Effector CD4-positive, alpha-beta T cell (primary cell): ENCODE measurements at regions not wholly inside any gene's neighbourhood (a gene's known extent, or its start where the extent isn't known, plus 50 kb on each side); places are given as distances from the start of the nearest gene placed in this dataset.

ENCODE experiments used
- DNase-seq: peaks from one replicate; pipeline ENCODE4 v3.0.0-alpha.2; 2020

DNA sequence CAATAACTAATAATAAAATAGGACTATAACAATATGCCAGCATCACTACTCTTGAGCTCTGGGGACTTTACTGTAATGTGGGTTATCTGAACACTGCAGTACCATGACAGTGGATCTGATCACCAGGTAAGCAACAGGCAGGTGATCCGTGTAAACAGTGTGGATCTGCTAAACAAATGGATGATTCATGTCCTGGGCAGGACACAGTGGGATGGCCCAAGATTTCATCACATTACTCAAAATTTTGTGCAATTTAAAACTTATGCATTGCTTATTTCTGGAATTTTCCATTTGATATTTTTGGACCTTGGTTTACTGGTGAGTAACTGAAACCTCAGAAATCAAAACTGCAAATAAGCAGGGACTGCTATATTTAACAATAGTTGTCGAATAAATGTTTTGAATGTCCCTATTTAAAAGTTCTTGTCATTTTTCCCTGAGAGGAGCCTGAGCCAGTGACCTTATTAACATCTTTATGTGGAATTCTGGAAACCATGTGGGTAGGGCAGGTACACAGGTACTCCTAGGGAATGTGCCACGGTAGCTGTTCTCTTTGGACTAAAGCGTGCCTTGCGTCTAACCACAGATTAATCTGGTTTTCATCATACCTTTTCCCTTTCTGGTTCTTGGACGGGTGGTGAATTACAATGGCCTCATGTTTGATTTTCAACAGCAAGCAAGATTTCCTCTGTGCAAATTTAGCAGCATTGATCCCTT lies 214.5 kb upstream of the SASH1 start:
- no peak for DNase-seq

DNA sequence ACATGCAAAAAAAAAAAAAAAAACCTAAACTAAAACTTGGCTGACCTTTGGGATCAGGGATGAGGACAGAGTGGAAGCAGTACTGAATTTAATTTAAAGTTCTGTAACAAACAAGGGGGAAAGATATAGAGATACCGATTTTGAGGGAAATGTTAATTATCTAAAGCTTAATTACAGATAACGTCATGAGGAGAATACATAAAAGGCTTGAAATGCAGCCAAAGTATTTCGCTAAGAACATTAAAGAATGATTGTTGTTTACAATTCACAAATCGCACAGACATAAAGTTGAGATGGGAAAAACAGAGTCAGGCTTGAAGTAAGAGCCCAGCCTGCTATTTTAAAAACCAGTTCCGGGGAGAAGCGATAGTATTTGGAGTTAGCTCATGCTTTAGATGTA lies 208.0 kb upstream of the SASH1 start:
- no peak for DNase-seq

DNA sequence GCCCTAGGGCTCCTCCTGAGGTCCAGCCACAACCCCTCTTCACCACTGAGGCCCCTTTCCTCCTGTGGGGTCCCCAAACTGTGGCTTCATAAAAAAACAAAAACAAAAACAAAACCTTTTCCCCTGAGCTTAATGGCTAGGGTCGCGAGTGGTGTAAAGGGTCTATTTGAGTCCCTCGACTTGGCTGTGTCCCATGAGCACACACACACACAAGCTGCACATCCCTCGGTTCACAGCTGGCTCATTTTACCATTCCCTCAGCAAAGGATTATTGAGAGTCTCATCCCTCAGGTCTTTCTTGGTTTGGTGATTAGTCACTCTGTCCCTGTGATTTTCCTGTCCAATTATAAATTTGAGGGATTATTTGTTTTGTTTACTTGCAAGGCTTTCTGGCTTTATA lies 206.1 kb upstream of the SASH1 start:
- no peak for DNase-seq

DNA sequence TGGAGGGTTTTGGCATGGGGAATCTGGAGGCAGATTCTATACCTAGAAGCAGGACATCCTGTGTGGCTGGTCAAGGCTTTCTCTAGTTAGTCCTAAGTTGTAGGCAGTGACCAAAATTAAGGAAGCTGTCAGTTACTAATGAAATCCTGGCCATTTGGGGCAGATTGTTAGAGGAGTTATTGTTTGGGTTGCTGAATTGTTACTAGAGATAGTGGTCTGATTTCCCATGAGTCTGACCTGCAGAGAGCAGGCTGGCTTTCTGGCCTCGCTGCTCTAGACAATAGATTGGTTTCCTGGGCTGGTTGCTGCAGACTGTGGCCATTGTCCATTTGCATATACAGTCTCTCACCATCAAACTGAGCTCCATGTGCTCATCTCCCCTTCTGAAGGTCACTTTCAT lies 205.0 kb upstream of the SASH1 start:
- no peak for DNase-seq

DNA sequence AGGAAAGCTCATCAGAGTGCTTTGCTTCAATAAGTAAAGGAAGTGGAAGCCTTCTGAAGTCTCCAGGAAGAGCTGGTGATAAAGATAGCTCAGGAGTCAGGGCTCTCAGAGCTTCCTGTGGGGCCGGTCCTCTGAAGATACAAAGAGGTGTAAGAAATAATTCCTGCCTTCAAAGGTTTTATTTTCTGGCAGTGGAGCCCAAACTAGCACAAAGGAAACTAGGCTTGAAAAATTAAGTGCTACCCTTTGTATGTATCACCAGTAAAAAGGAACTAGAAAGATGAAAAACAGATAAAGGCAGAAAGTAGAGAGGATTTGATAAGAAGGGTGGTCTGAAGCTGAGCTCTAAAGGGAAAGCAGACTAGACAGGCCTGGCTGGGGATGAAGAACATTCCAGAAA lies 204.1 kb upstream of the SASH1 start:
- DNase-seq, result no peak

DNA sequence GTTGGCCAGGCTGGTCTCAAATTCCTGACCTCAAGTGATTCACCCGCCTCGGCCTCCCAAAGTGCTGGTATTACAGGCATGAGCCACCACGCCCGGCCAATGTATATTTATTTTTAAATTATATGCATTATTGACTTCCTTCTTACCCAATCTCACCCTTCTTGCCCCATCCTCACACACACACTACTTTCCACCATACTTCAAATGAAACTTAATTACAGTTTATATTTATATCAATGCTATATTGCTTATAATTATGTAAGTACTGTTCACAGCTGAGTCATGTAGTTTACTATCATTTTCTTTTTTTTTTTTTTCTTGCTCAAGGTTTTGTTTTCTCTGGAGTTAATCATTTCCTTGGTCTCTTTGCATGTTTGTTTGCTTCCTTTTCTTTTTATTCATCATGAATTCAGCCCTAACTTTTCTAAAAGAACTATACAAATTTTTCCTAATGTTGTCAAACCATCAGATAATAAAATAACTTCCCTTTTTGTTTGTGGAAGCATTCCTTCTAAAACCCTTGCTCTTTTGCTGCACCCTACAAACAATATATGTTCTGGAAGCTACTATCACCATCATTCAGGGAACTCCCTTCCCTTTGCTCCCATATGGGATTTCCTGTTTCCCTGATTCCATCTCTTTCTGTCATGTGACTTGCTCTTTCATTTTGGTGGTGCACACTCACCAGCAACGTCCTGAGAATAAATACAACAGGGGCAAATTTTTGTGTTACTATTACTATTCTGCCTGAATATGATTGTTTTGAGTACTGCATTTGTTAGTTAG lies 201.7 kb upstream of the SASH1 start:
- DNase-seq, result no peak

DNA sequence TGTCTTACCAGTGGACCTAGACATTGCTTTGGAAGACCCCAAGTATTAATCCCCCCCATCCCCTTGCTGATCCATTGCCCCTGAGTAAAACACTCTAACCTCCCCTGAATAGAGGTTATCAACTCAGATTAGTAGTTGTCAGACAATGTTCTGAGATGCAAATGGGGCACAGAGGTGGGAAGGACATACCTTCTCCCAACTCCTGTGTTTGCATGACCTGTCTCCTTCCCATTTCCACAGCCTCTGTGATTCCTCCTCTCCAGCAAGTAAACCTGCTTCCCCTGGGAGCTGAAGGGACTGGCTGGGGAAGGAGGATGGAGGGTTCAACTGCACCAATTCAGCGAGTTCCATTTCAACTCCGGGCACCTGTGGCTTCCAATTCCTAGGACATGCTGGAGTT lies 199.8 kb upstream of the SASH1 start:
- DNase-seq, result no peak

DNA sequence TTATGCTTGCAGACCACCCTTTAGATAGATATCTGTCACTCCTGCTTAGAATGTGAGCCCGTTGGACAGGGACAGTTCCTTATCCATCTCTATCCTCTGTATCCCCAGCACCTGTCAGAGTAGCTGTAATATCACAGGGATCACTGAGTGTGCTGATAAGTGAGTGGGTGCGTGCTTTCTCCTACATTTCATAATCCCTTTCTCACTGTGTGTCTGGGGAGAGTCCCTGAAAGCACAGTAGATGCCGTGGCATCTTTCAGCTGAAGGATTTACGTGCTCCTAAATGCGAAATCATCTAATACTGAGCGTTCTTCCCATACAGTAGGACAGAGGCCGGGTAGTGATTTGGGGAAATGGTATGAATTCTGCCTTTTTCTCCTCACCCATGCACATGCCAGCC lies 198.9 kb upstream of the SASH1 start:
- no peak for DNase-seq

DNA sequence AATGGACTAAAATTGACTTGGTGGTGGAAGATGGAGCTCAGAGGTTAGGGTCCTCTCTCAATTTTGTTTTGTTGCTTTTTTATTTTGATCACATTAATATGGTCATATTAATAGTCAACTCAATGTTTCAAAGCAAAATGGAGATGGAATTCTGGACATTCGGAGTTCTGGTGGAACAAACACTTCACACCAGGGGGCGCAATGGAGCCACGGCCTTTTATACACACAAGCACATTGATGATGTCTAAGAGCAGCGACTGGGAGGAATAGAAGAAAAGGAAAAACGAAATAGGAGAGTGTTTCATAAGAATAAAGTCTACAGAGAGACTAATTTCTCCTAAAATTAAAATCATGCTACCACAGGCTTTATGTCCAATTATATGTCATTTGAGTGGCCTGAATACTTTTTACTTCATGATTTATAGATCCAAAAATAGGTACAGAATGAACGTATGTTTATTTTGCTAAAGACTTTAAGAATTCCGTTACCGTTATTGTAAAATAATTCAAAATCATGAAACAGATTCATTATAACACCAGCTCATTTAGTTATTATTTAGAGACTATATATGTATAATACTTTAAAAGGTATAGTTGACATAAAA lies 197.6 kb upstream of the SASH1 start:
- DNase-seq, result peak; percentile 33

DNA sequence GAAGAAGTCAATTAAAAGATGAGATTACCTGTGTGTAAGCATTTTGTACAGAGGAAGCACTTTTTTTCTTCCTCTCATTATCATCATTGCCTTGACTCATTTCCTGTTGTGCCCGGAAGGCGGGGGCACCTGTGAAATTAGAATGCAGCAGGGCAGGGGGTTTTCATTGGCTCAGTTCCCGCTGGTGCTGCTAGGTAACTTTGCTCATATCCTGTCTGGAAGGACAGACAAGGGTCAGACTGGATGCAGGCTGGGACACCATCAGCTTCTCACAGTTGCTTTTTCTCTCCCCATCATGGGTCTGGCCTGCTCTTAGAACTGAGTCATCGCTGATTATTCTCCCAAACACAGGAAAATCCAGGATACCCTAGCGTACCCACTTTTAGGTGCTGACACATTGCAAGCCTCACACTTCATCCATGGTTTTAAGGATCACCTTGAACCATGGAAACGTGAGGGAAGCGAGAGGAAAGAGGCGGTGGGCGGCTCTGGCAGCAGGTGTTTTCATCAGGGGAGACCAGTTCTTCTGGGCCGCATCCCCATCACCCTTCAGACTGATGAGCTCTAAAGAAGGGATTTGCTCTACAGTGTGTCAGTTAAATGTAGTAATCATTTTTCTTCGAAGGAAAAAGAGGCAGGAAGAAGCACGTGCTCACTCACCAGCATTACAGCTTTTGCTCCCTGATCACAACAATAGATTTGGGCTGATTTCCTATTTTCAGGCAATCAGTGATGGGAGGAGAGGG lies 195.7 kb upstream of the SASH1 start:
- DNase-seq, result peak; percentile 26

DNA sequence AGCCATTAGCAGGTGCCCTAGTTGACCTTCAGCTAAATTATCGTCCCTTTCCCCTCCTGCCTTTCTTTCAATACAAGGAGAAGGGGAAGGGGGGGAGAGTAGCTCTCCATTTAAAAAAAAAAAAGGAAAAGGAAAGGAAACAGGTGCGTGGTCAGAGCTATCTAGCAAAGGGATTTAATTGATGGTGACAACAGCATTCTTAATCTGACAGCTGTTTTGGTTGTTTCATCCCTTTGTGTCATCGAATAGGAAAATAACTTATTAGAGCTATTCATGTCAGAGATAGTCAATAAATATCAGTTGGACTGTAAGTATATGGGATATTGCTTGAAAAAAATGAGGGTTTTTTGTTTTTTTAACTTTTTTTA lies 195.2 kb upstream of the SASH1 start:
- DNase-seq, result no peak

DNA sequence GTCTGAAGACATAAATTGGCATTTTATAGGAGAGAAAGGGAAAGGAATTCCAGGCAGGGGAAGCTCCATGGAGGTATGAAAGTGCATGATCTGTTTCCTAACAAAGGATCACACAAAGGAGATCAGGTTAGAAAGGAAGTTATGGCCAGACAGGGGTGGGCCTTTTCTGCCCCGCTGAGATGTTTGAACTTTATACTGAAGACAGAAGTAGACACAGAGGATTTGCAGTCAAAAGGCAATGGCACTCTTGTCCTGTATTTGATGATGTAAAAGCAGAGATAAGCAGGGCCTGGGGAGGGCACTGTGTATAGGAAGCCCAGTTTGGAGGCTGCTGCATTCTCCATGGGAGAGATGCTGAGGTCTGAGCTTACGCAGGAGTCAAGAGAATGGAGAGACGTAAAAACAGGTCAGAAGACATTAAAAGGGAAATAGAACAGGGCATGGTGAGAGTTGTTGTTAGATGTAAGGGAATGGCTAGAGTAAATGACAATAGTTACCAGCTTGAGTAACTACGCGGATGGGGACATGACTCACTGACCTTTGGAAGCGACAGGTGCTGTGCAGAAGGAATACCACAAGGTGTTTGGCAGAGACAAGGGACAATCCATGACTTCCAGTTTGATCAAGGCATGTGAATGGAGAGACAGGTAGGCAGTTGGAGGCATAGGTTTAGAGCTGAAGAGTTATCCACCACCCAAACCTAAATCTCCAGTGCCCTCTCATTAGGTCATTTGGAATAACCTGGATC lies 190.6 kb upstream of the SASH1 start:
- no peak for DNase-seq

DNA sequence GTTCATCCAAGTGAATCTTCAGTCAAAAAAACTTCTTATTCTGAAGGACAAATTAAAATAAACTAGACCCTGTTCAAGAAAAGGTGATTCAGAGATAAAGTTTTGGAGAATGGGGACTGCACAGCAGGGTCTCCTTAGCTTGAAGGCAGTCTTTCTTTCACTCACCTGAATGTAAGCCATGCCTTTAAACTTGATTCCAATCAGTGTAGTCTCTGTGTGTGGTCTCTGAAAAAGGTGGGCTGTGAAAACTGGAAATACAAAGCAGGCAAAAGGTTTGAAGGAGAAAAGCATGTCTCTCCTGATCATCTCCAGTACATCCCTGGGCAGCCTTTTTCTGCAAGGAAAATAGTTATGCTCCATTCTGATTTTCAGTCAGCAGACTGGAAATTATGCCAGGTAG lies 188.0 kb upstream of the SASH1 start:
- no peak for DNase-seq

DNA sequence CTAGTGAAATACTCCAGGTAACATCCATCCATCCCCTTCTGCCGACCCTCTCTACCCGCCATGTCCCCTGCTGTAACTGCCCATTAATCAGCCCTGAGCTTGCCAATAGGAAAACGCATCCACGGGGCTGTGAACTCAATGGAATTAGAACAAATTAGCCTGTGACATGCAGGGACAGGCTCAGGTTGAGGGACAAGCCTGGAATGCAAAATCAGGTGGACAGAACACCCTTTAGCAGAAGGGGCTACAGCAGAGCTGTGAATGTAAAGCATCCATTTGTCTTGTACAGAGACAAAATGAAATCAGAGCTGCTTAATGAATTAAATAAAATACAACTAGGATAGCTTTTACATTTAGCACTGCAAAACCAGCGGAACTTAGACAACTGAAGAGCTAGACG lies 187.3 kb upstream of the SASH1 start:
- DNase-seq, result no peak

DNA sequence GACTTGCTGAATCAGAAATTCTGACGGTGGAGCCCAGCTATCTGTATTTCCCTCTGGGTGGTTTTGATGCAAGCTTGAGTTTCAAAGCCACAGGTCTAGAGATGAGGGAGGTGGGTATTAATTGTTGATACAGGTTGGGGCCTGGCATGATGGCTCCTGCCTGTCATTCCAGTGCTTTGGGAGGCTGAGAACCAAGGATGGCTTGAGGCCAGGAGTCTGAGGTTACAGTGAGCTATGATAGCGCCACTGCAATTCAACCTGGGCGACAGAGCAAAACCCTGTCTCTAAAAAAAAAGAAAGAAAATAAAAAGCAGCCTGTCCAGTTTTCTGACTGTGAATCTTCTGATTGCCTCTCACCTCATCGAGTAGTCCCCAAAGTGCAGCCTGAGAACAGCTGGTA lies 184.8 kb upstream of the SASH1 start:
- no peak for DNase-seq

DNA sequence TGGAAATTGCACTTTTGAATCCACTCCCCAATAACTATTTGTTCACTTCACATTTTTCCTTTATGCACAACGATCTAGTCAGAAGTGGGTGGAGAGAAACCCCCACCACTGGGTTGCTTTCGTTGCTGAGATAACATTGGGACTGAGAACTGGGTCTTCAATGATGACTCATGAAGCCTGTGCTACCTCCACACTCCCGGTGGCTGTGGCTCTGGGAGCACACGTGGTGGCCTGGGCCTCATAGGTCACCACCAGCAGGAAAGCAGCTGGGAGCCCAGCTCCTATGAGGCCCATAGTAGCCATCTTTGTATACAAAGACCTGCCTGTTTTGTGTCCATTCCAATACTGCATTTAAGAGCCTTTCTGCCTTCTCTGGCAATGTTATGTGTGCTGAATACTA lies 178.0 kb upstream of the SASH1 start:
- DNase-seq, result no peak

DNA sequence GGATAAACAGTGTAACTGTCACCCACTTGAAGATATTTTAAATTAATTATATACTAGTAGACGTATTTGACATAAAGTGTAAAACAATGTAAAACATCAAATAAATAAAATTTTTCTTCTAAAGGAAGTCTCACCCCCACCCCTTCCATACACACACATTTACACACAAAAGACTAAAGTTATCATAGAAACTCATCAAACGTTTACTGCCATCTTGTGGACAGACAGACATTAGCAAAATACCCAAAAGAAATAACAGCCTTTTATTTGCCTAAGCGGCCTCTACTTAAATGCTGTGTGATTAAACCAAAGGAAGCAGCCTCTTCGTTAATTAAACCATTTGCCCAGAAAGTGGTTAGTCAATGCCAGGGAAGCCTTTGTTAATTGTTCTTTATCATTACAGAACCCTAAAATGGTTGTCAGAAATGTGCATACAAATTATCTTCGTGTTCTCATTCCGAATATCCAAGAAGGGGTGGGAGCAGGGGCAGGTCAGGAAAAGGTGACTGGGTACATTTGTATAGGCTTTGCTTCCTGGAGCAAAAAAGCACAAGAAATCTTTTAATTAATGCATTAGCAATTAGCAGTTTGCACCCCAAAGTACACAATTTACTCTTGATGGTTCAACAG lies 176.2 kb upstream of the SASH1 start:
- no peak for DNase-seq

DNA sequence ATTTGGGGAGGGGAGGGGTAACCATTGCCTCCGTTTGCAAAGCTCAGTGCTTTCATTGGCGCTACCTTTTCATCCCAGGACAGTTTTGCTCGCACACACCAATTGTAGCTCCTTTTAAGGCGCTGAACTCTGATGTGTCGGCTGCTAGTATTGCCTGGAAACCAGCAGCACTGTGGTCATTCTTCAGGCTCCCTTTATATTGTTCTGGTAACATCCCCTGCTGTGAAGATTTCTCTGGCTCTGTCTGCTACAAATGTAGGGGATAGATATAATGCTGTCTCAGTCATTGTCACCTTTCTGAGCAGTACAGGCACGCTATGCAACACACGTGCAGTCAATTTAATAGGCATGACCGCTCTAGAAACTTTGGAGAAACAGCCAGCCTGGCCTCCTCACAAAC lies 172.9 kb upstream of the SASH1 start:
- DNase-seq, result no peak

DNA sequence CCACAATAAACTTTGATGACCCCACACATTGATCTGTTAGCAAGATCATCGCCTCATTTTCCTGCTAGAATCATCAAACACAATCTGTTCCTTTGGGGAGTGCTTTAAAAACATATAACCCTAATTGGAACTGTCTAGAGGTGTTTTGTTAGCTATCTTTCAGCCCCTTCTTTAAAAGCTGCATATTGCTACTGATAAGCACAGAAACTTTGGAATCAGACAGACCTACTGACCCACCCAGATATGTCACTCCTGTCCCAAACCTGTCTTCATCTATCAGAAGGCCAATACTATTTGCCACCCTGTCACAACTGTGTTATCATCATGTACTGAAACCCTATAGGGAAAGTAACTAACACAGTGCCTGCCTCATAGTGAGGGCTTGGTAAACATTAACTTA lies 172.4 kb upstream of the SASH1 start:
- no peak for DNase-seq

DNA sequence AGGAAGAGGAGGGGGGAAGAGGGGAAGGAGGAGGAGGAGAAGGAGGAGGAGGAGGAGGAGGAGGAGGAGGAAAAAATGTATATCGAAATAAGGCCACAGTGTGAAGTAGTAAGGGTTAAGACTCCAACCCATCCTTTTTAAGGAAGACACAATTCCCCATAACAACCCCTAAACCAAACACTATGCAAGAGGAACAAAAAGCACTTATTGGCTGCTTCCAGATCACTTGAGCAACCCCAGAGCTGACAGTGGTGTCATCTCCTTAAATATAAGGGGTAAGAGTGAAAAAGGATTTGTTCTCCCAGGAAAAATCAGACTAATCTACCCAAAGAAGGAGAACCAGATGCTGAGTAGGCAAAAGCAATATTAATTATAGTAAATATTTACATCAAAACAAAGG lies 169.1 kb upstream of the SASH1 start:
- no peak for DNase-seq

DNA sequence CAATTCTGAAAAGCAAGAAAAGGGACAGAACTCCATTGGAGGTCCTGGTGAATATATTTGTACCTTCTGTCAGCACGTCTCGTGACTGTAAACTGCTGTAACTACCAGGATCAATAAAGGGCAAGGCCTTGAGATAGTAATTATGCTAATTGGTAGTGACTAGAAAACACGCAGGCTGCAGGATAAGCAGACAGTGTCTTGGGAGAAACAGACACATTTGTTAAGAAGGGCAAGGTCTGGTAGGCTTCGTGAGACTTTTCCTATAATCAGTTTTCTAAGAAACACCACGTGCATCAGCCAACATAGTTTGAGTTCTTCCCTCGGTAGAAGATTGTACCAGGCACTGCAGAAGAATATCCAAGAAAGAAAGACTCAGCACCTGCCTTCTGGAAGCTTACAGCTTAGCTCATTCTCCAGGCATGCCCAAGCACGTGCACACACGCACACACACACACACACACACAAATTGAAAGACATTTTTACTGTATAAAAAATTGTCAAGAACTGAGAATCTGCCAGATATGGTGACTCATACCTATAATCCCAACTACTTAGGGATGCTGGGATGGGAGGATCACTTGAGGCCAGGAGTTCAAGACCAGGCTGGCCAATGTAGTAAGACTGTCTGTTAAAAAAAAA lies 167.0 kb upstream of the SASH1 start:
- no peak for DNase-seq
